ENCODE measurements at regions not wholly inside any gene's neighbourhood (a gene's known extent, or its start where the extent isn't known, plus 50 kb on each side); places are given as distances from the start of the nearest gene placed in this dataset.
A peak's percentile ranks its signal among the peaks of the same experiment; 100 is the strongest.

DNA sequence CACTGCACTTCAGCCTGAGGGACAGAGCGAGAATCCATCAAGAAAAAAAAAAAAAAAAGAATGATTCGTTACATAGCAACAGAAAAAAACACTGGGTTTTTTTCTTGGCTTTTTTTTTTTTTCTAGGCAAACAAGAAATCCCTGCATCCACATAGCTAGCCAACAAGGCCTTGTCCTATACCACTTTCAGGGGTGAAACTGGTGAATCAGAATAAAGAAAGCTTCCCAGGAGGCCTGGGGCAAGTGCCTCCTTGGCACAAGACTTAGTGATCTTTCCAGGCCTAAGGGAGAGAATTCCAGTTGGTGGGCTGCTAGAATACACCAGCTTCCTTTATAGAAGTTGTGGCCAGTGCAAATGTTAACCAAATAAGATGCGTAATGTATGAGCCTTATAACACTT lies 90.0 kb downstream of the VCPKMT start:
- CTCF ChIA-PET = interaction anchor here (0.6 kb wide), 1 partner anchor 129 kb away, joined by 8 read pairs; no protein-coding TSS in a partner anchor

DNA sequence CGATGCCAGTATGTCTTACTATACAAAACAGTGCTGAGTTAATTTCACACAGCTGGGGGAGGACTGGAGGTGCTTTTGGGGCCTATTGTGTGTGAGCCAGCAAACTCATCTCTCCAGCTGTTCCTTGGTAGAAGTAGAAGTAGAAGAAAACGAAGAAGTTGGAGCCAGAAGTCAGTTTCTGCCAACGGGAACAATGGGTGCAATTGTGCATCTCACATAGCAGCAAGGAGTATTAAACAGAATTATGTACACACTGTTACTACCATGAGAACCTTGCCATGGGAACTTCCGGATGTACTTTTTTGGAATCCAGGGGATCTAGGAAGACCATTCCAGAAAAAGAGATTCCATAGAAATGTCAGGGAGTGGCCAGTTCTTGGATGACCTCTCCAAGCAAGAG lies 88.6 kb downstream of the VCPKMT start:
- CTCF ChIA-PET = no interaction called here
- Histone ChIP-seq H3K27ac (ENCODE audit: low read length) (peak overlapping the region; percentile 13), H3K27me3 (ENCODE audit: control insufficient read depth, insufficient read depth, low read length) (no peaks in the 10 kb centered on the region), H3K4me3 (ENCODE audit: low read depth in 2 of 2, low read length in 2 of 2) (no peak overlapping the region), H3K9me3 (ENCODE audit: control insufficient read depth, insufficient read depth, low read depth, low read length) (peaks cover 5% of the 10 kb centered on the region; the same call in 1 of the 2 replicates), H3K36me3 (ENCODE audit: control insufficient read depth, insufficient read depth, low read length) (no peaks in the 10 kb centered on the region), H3K4me1 (ENCODE audit: control insufficient read depth, insufficient read depth, low read length) (peaks cover 12% of the 10 kb centered on the region)
- BruUV-seq (replicated peaks) = no TSS peak
- in situ Hi-C loops (cut with HindIII; ENCODE audit: low pct_unique_long_range_greater_than_20kb, low sequenced_read_pairs) = no loop called here
- DNase-seq (ENCODE audit: low read depth, low spot score) (no peak), ATAC-seq (no peak)
- intact Hi-C loops (cut with micrococcal nuclease; ENCODE audit: unreplicated experiment) = no loop called here
- POLR2A ChIA-PET = no interaction called here
- TF ChIP-seq REST (IDR thresholded peaks at IDR 0.05; ENCODE audit: insufficient read depth in 1 of 2, low read depth in 2 of 2, low read length in 1 of 2) = no peak
- no peak for TF ChIP-seq SIN3A (IDR thresholded peaks at IDR 0.05; ENCODE audit: borderline replicate concordance, insufficient read depth, low read depth, low read length)
- TF ChIP-seq POLR2AphosphoS5 (IDR thresholded peaks at IDR 0.05; ENCODE audit: low read depth, low read length) = no peak
- TF ChIP-seq, protein P1, sequence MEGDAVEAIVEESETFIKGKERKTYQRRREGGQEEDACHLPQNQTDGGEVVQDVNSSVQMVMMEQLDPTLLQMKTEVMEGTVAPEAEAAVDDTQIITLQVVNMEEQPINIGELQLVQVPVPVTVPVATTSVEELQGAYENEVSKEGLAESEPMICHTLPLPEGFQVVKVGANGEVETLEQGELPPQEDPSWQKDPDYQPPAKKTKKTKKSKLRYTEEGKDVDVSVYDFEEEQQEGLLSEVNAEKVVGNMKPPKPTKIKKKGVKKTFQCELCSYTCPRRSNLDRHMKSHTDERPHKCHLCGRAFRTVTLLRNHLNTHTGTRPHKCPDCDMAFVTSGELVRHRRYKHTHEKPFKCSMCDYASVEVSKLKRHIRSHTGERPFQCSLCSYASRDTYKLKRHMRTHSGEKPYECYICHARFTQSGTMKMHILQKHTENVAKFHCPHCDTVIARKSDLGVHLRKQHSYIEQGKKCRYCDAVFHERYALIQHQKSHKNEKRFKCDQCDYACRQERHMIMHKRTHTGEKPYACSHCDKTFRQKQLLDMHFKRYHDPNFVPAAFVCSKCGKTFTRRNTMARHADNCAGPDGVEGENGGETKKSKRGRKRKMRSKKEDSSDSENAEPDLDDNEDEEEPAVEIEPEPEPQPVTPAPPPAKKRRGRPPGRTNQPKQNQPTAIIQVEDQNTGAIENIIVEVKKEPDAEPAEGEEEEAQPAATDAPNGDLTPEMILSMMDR (IDR thresholded peaks at IDR 0.05) = no peak
- TF ChIP-seq TCF7L2 (IDR thresholded peaks at IDR 0.05; ENCODE audit: low read depth, low read length) = no peak

More for the DNA sequence above, 90.0 kb downstream of the VCPKMT start:
- BruUV-seq (replicated peaks) = no TSS peak
- Histone ChIP-seq H3K36me3 (ENCODE audit: control insufficient read depth, insufficient read depth, low read length) (no peaks in the 10 kb centered on the region), H3K4me1 (ENCODE audit: control insufficient read depth, insufficient read depth, low read length) (peaks cover 12% of the 10 kb centered on the region), H3K27ac (ENCODE audit: low read length) (peak overlapping the region; percentile 8; the same call in 1 of the 2 replicates), H3K27me3 (ENCODE audit: control insufficient read depth, insufficient read depth, low read length) (no peaks in the 10 kb centered on the region), H3K4me3 (ENCODE audit: low read depth in 2 of 2, low read length in 2 of 2) (no peak overlapping the region), H3K9me3 (ENCODE audit: control insufficient read depth, insufficient read depth, low read depth, low read length) (peaks cover 10% of the 10 kb centered on the region; the same call in 1 of the 2 replicates)
- TF ChIP-seq, protein P1 (IDR thresholded peaks at IDR 0.05) = no peak
- TF ChIP-seq SIN3A (IDR thresholded peaks at IDR 0.05; ENCODE audit: borderline replicate concordance, insufficient read depth, low read depth, low read length) (no peak), POLR2AphosphoS5 (IDR thresholded peaks at IDR 0.05; ENCODE audit: low read depth, low read length) (no peak), TCF7L2 (IDR thresholded peaks at IDR 0.05; ENCODE audit: low read depth, low read length) (no peak), REST (IDR thresholded peaks at IDR 0.05; ENCODE audit: insufficient read depth in 1 of 2, low read depth in 2 of 2, low read length in 1 of 2) (no peak)
- DNase-seq (ENCODE audit: low read depth, low spot score) = no peak
- intact Hi-C loops (cut with micrococcal nuclease; ENCODE audit: unreplicated experiment) (no loop called here), in situ Hi-C loops (cut with HindIII; ENCODE audit: low pct_unique_long_range_greater_than_20kb, low sequenced_read_pairs) (no loop called here)
- POLR2A ChIA-PET = interaction anchor here (0.7 kb wide), 2 partner anchors 19 to 42 kb away, joined by 4 to 6 read pairs; no protein-coding TSS in a partner anchor
- no peak for ATAC-seq

Data from Panc1 (cell line).